A673 (cell line): ENCODE measurements at regions not wholly inside any gene's neighbourhood (a gene's known extent, or its start where the extent isn't known, plus 50 kb on each side); places are given as distances from the start of the nearest gene placed in this dataset.
"Not testable (repeated sequence)": the region's sequence is repeated elsewhere in the genome, so short reads cannot be mapped to it uniquely, and the experiment has no call there.

Experiments
- CTCF ChIP-seq: fragments of 300-800, 200-600 bp; sonication (generic); conservative IDR thresholded peaks from 2 replicates; pipeline ENCODE4 v1.5.1; 2017; ENCODE audit warnings: low read depth, mild to moderate bottlenecking, antibody characterized with exemption, low read length, moderate library complexity, mixed read lengths
- EZH2 ChIP-seq: fragments of 200-600 bp; sonication (generic); IDR thresholded peaks from 2 replicates; pipeline ENCODE4 v1.6.1; 2017; ENCODE audit warnings: borderline replicate concordance, low read depth, mild to moderate bottlenecking, mixed read lengths, antibody characterized with exemption, low read length; ENCODE audit not compliant: poor library complexity, severe bottlenecking

DNA sequence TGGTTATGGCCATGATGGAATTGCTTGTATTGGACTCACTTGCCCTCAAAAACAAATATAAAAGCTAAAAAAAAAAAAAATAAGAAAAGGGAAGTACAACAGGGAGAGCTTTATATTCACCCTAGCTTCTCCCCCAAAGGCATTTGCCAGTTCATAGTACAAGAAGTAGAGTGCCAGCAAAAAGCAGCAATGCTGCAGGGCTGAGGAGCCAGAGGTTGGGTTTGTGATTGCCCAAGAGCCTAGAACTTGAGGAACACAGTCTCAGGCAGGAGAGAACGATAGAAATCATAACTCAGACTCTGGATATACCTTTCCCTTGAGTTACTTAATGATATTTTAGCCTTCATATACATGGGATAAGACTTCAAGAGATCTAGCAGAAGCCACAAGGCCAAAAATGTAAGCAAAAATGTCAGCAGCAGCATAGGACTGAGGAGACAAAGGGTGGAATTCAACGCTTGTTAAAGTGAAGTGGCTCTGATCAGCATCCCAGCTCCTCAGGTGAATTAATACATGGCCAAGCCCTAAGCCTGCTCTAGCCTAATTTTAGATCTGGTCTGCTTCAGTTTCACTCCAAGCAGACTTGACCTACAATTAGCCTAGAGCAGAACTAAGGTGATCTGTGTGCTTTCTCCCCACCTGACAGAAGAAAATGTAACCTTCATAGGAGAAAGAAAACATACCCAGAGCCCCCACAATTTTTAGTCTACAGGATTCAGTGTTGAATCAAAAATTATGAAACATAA lies 172.8 kb upstream of the PLGLB1 start:
- not testable (repeated sequence) for TF ChIP-seq CTCF, EZH2
